IMR-90 (cell line): ENCODE measurements at regions not wholly inside any gene's neighbourhood (a gene's known extent, or its start where the extent isn't known, plus 50 kb on each side); places are given as distances from the start of the nearest gene placed in this dataset.

Experiments
- BHLHE40 ChIP-seq: fragments of 150-350 bp; IDR thresholded peaks from 2 replicates; pipeline ENCODE4 v1.6.1; 2016; ENCODE audit warnings: mild to moderate bottlenecking, low read depth, low read length
- CEBPB ChIP-seq: IDR thresholded peaks from 2 replicates; pipeline ENCODE4 v1.6.1; 2012; ENCODE audit warnings: low read depth, low read length, improper control_type of control experiment
- FOS ChIP-seq: fragments of 150-350 bp; IDR thresholded peaks from 2 replicates; pipeline ENCODE4 v1.6.1; 2016; ENCODE audit warnings: low read depth, low read length
- MAFK ChIP-seq: IDR thresholded peaks from 2 replicates; pipeline ENCODE4 v1.6.1; 2012; ENCODE audit warnings: low read depth, low read length, improper control_type of control experiment
- MAZ ChIP-seq: IDR thresholded peaks from 2 replicates; pipeline ENCODE4 v1.6.1; 2012; ENCODE audit warnings: low read depth, mild to moderate bottlenecking, low read length, improper control_type of control experiment, moderate library complexity, borderline replicate concordance
- MXI1 ChIP-seq: IDR thresholded peaks from 2 replicates; pipeline ENCODE4 v1.6.1; 2012; ENCODE audit warnings: low read depth, mild to moderate bottlenecking, low read length, moderate library complexity, borderline replicate concordance
- NFE2L2 ChIP-seq: fragments of 150-350 bp; IDR thresholded peaks from 2 replicates; pipeline ENCODE4 v1.6.1; 2016; ENCODE audit warnings: low read depth, mild to moderate bottlenecking, low read length
- POLR2A ChIP-seq: IDR thresholded peaks from 2 replicates; pipeline ENCODE4 v1.6.1; 2012; ENCODE audit warnings: mild to moderate bottlenecking, low read depth, low read length
- RAD21 ChIP-seq: IDR thresholded peaks from 2 replicates; pipeline ENCODE4 v1.6.1; 2012; ENCODE audit warnings: low read length, improper control_type of control experiment
- RCOR1 ChIP-seq: IDR thresholded peaks from 2 replicates; pipeline ENCODE4 v1.6.1; 2012; ENCODE audit warnings: mild to moderate bottlenecking, low read length, improper control_type of control experiment; ENCODE audit not compliant: insufficient replicate concordance
- RFX5 ChIP-seq: IDR thresholded peaks from 2 replicates; pipeline ENCODE4 v1.8.0; 2012; ENCODE audit warnings: low read depth, mild to moderate bottlenecking, low read length, moderate library complexity
- SMC3 ChIP-seq: fragments of 150-350 bp; IDR thresholded peaks from 2 replicates; pipeline ENCODE4 v1.6.1; 2016; ENCODE audit warnings: low read depth, mild to moderate bottlenecking, antibody characterized with exemption, low read length, moderate library complexity
- TF ChIP-seq, protein P1 (sequence below): conservative IDR thresholded peaks from 2 replicates; pipeline ENCODE4 v1.5.1; 2012; ENCODE audit warnings: mild to moderate bottlenecking, low read depth, low read length, improper control_type of control experiment
- TF ChIP-seq, protein P2 (sequence below): fragments of 150-350 bp; IDR thresholded peaks from 2 replicates; pipeline ENCODE4 v1.6.1; 2017; ENCODE audit warnings: mild to moderate bottlenecking, antibody characterized with exemption, low read length, low read depth

DNA sequence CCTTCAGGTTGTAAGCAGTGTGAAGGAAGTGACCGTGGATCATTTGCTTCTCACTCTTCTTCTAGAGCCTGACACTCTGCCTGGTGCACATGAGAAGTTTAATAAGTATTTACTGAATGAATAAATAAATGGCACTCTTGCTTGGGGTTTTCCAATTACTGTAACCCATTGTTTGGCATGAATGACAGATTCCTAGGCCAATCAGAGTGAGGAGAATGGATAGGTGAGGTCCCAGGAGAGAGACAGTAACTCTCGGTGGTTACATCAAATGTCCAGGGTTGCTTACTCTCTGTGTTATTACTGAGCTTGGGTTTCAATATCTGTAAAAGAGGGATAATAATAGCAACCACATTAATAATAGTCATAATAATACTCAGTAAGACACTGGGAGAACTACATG is 204.2 kb upstream of the ISX start:
- no peak for TF ChIP-seq CEBPB
- TF ChIP-seq, protein P1, sequence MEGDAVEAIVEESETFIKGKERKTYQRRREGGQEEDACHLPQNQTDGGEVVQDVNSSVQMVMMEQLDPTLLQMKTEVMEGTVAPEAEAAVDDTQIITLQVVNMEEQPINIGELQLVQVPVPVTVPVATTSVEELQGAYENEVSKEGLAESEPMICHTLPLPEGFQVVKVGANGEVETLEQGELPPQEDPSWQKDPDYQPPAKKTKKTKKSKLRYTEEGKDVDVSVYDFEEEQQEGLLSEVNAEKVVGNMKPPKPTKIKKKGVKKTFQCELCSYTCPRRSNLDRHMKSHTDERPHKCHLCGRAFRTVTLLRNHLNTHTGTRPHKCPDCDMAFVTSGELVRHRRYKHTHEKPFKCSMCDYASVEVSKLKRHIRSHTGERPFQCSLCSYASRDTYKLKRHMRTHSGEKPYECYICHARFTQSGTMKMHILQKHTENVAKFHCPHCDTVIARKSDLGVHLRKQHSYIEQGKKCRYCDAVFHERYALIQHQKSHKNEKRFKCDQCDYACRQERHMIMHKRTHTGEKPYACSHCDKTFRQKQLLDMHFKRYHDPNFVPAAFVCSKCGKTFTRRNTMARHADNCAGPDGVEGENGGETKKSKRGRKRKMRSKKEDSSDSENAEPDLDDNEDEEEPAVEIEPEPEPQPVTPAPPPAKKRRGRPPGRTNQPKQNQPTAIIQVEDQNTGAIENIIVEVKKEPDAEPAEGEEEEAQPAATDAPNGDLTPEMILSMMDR, result no peak
- TF ChIP-seq, protein P2, sequence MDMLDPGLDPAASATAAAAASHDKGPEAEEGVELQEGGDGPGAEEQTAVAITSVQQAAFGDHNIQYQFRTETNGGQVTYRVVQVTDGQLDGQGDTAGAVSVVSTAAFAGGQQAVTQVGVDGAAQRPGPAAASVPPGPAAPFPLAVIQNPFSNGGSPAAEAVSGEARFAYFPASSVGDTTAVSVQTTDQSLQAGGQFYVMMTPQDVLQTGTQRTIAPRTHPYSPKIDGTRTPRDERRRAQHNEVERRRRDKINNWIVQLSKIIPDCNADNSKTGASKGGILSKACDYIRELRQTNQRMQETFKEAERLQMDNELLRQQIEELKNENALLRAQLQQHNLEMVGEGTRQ, result no peak
- TF ChIP-seq SMC3, result no peak
- no peak for TF ChIP-seq POLR2A
- TF ChIP-seq MXI1, result no peak
- TF ChIP-seq RFX5, result no peak
- TF ChIP-seq RCOR1, result no peak
- no peak for TF ChIP-seq BHLHE40
- TF ChIP-seq NFE2L2, result no peak
- TF ChIP-seq RAD21, result no peak
- no peak for TF ChIP-seq MAZ
- no peak for TF ChIP-seq FOS
- no peak for TF ChIP-seq MAFK
